Umbilical cord (tissue), 1 donor: ENCODE measurements at regions not wholly inside any gene's neighbourhood (a gene's known extent, or its start where the extent isn't known, plus 50 kb on each side); places are given as distances from the start of the nearest gene placed in this dataset.
"Not testable (repeated sequence)": the region's sequence is repeated elsewhere in the genome, so short reads cannot be mapped to it uniquely, and the experiment has no call there.

Experiments
- DNase-seq: peaks from one replicate; pipeline ENCODE4 v3.0.0-alpha.2; 2015; ENCODE audit warnings: low spot score

- DNase-seq: not testable (repeated sequence)
Measured at GRCh38 chr14:105751291-105751751, 224.9 kb downstream of the TMEM121 start.

GRCh38 chr14:105752420-105752819 lies 226.0 kb downstream of the TMEM121 start:
- not testable (repeated sequence) for DNase-seq

- DNase-seq: no peak
Measured at GRCh38 chr14:105760691-105761344, 234.4 kb downstream of the TMEM121 start.

GRCh38 chr14:105761345-105761740 lies 235.0 kb downstream of the TMEM121 start:
- not testable (repeated sequence) for DNase-seq

GRCh38 chr14:105761842-105762241 lies 235.5 kb downstream of the TMEM121 start:
- no peak for DNase-seq

- not testable (repeated sequence) for DNase-seq
Measured at GRCh38 chr14:105762262-105762661, 235.9 kb downstream of the TMEM121 start.

- DNase-seq: not testable (repeated sequence)
Measured at GRCh38 chr14:105764254-105764901, 238.0 kb downstream of the TMEM121 start.

- DNase-seq: not testable (repeated sequence)
Measured at GRCh38 chr14:105765072-105765825, 238.9 kb downstream of the TMEM121 start.

GRCh38 chr14:105765893-105766614 lies 239.7 kb downstream of the TMEM121 start:
- no peak for DNase-seq

GRCh38 chr14:105767315-105767714 lies 240.9 kb downstream of the TMEM121 start:
- DNase-seq: no peak

- not testable (repeated sequence) for DNase-seq
Measured at GRCh38 chr14:105768039-105768438, 241.7 kb downstream of the TMEM121 start.

- not testable (repeated sequence) for DNase-seq
Measured at GRCh38 chr14:105769061-105769730, 242.8 kb downstream of the TMEM121 start.

- not testable (repeated sequence) for DNase-seq
Measured at GRCh38 chr14:105770619-105771216, 244.3 kb downstream of the TMEM121 start.

GRCh38 chr14:105771261-105772226 lies 245.2 kb downstream of the TMEM121 start:
- DNase-seq: not testable (repeated sequence)

GRCh38 chr14:105772710-105773250 lies 246.4 kb downstream of the TMEM121 start:
- DNase-seq: not testable (repeated sequence)

- DNase-seq: no peak
Measured at GRCh38 chr14:105773584-105773983, 247.2 kb downstream of the TMEM121 start.

GRCh38 chr14:105774001-105774400 lies 247.6 kb downstream of the TMEM121 start:
- no peak for DNase-seq

GRCh38 chr14:105774585-105775348 lies 248.4 kb downstream of the TMEM121 start:
- not testable (repeated sequence) for DNase-seq
